GM19467 (cell line): ENCODE measurements at regions not wholly inside any gene's neighbourhood (a gene's known extent, or its start where the extent isn't known, plus 50 kb on each side); places are given as distances from the start of the nearest gene placed in this dataset.

Experiments
- ATAC-seq: cut with Tn5 transposase; IDR thresholded peaks from one replicate; pipeline ENCODE4 v1.9.1; 2021; ENCODE audit warnings: mild to moderate bottlenecking, moderate library complexity; ENCODE audit not compliant: unreplicated experiment

DNA sequence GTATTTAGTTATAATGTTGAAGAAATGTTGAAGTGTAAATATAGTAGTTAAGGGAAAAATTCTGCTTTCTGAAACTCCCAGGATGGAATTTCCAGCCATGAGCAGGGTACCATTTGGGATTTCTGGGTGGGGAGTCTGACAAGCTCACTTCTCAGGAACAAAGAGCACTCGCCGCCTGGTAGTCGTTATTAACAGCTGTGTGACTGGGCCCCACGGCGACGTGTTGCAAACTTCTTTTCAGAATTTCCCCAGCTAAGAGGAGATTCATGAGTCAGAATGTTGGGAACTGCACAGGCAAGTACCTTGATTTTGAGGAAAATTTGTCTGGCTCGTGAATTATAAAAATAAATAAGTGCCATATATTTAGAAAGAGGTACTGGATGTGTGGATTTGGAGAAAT lies 103.7 kb downstream of the LACC1 start:
- ATAC-seq = no peak

DNA sequence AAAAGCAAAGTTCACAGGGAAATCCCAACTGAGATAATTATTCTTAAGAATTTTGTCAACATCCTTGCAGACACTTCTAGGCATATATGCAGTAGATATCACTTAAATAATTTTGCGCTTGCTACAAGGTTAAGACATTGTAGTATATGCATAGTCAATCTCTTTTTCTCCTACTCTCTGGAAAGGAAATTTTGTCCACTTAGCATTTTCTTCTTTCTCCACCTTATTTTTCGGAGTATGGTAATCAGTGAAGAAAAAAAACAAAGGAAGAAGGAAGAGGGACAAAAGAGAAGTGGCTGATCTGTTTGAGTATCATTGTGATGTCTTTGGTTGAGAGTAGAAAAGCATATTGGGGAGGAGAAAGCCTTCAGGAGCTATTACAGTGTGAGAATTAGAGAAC lies 104.6 kb downstream of the LACC1 start:
- ATAC-seq = no peak

DNA sequence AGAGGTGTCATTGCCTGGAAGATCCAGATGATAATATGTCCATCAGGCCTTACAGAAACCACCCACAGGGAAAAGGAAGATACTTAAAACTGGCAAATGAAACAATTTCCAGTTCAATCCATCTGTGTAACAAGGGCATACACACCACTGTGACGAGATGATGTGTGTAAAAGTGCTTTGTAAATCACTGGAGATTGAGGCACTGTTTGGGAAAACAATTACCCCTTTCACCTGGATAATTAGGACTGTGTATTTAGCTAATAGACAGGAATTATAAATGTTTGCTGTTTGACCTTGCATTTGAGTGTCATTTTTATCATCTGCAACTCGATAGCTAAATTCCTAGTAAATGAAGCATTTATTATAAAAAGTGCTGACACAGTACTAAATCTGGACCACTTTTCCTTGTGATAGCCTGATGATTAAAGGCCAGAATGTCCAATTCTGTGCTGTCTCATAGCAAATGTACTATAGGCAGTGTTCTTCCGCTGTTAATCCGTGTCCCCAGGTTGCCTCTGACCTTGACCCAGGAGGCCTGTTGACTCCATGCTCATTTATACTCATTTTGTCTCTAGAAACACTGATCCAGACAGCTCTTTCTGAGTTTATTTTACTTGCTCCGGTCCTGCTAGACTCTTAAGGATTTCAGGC lies 105.8 kb downstream of the LACC1 start:
- no peak for ATAC-seq

DNA sequence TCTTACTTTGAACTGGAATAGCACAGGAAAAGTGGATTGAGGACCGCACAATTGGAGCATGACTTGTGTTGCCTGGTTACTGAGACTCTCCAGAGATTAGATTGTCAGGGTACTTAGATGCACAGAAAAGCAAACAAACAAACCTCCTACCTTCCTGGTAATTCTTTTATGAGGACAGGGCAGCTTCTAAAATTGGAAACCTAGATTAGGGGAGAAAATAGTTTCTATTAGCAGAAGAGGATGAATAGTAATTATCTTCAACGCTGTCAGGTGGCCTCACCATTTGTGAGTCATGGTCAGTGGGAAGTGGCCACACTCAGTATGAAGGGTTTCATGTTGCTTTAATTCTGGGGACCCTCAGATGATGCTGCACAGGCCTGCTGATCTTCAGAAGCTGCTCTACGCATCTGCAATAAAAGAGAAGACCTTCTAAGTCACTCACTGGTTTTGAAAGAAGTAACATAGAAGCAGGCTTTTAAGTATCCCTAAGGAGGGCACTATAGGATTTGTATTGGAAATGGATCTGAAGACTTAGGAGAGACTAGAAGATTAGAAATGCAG lies 106.8 kb downstream of the LACC1 start:
- ATAC-seq = no peak

DNA sequence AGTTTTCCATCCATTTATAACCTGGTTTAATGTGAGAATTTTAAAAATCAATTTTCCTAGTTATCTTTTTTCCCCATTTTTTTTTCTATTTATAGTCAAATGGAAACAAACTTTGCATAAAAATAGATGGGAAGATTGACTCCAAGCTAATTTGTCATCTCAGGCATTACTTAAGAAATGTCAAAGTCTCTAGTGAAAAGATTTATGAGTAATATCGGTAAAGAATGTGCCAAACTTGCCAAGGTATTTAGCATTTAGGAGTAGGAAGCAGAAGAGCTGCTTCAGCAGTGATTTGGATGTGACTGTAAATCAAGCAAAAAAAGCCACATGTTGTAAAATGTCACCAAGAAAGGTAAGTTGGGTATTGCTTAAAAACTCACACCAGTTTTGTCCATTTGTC lies 108.6 kb downstream of the LACC1 start:
- no peak for ATAC-seq

DNA sequence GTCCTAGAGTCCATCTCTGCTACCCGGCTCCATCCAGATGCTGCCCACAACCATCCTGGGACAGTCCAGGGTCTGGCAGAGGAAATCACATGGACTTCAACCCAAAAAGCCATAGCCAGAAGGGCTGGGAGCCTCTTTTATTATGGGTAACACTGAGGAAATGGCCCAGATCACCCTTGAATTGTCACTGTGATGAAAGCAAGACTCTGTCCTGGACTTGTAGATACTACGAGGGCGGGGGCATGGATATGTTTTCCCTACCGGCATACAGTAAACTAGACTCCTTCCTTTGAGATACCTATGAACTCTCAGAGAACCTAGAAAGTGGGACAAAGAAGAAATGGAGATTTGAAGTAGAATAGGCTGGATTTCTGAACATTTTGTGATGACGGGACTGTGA lies 110.3 kb downstream of the LACC1 start:
- no peak for ATAC-seq

DNA sequence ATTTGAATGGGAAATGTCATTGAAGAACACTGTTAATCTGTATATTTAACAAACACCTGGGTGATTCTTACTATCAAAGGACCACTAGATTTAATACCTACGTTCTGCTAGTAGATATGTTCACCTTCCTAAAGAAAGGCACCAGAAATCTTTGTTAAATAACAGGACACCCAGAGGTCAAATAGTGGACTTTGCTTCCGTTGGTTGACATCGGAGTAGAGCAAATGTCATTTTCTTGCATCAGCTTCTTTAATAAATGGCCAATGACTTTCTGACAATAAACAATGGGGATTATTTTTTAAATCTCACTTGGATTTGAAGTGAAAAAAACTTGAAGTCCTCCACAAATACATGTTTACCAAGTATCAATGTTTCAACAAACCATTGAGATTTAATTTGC lies 111.1 kb downstream of the LACC1 start:
- ATAC-seq = no peak

DNA sequence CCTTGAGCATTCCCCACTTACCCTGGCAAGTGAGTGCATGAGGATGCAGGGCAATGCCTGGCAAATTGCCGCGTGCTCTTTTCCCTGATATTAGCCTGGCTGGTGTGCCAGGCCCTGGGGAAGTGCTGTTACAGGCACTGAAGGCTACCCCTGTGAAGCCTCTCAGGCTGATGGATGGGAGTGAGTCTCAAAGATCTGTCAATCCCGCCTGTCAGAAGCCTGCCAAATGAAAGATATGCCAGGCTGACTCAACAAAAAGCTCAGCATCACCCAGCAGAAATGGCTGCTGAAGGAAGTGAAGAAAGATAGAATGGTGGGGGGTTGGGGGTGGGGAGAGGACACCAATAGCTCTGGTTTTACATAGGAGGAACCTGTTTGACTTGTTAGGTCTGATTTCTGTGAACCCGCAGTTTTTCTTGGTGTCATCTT lies 112.1 kb downstream of the LACC1 start:
- no peak for ATAC-seq

DNA sequence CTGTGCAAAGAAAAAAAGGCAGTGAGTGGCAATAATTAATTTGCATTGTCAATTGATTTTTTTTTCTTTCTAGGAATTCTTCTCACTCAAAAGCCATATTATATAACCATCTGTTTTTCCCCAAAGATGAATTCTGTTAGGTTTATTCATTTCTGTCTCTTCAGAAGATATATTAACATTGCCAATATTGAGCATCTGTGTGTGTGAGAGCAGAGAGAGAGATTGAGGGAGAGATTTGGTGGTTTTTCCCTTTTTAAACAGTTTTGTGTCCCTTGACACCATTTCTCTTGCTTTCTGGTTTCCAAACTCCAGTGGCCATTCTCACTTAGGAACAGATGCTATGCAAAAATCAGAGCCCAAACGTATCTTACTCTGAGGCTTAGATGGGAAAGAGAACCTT lies 112.5 kb downstream of the LACC1 start:
- no peak for ATAC-seq

DNA sequence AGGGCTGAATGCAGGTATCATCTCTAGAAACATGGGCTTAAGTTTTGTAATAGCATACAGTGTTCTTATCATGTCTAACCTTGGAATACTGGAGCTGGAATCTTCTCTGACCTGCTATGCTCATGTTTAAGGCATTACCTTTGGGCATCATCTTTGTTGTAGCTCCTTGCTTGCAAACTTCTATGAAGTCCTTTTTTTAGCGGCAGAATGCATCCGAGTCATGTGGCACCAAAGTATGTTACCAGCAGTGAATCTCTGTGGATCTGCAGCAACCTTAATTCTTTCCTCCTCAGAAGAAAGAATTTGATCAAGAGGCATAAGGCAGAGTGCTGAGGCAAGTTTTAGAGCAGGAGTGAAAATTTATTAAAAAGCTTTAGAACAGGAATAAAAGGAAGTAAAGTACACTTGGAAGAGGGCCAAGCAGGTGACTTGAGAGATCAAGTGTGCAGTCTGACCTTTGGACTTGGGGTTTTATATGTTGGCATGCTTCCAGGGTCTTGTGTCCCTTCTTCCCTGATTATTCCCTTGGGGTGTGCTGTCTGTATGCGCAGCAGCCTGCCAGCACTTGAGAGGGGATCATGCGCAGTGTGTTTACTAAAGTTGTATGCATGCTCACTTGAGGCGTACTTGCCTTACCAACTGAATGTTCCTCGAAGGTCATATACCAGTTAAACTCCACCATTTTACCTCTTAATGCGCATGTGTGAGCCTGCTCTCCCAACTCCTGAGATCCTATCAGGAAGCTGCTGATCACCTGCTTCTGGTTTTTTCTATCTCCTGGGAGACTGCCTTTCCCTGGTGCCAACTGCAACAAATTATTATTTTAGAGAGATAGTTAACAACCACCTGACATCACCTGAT lies 115.5 kb downstream of the LACC1 start:
- no peak for ATAC-seq

DNA sequence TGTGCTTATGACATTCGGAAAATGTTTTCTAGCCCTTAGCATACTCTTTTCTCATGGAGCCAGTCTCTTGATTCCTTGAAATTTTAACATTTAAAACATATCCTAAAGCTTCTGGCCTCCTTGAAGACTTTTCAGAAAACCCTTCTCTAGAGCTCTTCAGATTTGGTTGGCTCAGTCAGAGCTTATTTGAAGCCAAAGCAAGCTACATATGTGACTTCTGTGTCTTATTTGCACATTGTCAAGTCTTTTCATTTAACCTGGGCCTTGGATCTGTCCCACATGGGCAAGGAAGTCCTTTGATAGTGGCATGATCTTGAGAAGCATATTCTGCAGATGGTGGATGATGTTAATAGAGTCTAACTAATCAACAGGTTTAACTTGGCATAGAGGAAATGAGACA lies 116.5 kb downstream of the LACC1 start:
- ATAC-seq = no peak

DNA sequence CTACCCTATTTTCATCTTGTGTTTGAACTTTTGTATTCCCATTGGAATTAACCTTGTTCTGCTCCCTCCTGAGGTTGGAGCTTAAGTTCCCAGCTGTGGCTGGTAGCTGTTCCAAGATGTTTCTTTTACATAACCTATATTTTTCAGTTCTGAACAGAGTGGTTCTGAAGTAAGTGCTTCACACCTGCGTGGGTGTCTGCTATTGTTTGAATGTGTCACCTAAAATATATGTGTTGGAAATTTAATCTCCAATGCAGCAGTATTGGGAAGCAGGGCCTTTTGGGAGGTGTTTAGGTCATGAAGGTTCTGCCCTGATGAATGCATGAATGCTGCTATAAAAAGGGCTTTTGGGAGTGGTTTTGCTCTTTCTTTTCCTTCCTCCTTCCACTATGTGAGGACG lies 123.8 kb downstream of the LACC1 start:
- no peak for ATAC-seq

DNA sequence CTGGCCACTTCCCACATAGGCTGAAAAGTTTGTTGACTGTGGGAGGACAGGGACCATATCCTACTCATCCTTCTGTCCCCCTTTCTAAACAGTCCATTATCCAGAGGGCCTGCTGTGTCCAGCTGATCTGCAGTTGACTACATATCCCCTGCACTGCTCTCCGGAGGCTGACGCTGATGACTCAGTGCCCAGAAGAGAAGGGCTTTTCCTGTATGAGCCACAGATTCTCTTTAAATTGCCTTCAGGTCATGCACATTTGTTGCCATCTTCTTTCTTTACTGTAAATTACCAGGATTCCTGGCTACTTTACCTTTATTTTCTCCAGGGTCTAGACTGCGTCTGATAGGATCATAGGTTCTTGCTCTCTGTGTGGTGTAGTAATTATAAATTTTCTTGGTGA lies 125.2 kb downstream of the LACC1 start:
- no peak for ATAC-seq

DNA sequence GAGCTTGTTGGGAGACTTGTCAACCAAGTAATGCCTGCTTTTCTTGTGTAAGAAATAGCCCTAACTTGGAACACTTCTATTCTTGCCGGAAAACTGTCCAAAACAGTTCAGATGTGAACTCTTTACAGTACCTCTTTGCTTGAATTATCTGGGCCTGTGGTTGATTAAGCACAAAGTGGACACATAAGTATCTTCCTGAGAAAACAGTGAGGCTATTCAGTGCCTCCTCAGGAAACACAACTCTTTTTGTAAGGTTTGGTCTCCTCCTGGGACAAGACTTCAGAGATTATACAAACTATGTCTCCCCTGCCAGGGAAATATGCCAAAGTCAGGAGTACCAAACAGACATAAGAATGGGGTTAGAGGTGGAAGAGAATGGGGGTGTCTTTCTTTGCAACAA lies 127.7 kb downstream of the LACC1 start:
- ATAC-seq = no peak

DNA sequence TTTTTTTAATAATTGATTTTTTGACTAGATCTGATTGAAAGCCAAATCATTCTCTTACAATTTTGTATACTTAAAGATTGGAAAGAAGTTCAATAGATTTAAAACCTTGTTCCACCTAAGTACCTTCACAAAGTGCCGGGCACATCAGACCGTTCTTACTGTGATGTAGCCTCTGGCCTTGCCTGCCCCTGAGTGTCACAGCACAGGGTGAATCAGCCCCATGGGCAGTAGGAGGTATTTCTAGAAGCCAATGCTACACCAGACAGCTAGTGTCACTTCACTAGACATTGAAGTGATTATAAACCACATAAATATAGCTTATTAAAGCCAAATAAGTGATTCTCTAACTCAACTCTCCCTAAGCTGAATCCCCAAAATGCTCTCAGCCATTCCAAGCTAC lies 131.3 kb downstream of the LACC1 start:
- ATAC-seq = no peak

DNA sequence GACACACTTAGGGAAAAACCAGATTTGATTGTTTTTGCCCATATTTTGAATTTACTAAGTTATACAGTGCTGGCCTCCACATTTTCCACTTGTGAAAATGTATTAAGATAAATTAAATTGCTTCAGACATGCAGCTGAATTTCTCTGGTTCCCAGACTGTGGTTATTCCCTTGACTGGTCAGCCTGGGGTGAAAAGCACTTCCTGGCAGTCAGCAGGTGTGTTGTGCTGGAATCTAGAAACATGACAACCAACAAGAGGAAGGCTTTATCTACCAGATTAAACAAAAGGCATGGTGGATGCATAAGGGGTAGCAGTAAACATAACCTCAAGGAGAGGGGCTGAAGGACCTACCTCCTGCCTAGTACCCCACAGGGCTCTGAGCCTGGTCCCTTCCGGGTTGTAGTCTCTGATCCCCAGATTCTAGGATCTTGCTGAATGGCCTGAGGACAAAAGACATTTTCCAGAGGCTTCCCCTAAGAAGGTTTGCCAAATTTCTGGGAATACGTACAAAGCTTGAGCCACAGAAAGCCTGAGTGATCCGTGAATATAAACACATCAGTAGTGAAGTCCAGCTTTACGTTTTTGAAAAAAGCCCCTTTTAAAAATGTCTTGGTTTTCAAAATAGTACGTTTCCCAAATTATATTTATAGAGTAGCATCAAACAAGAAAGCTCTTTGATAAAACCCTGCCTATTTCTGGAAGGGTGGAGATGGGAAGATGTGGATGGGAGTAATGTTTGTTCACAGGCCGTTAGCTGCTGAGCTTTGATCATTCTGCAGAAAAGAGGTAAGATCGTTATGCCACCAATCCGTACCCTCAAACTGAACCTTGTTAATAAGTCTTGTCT lies 133.4 kb downstream of the LACC1 start:
- ATAC-seq = no peak

DNA sequence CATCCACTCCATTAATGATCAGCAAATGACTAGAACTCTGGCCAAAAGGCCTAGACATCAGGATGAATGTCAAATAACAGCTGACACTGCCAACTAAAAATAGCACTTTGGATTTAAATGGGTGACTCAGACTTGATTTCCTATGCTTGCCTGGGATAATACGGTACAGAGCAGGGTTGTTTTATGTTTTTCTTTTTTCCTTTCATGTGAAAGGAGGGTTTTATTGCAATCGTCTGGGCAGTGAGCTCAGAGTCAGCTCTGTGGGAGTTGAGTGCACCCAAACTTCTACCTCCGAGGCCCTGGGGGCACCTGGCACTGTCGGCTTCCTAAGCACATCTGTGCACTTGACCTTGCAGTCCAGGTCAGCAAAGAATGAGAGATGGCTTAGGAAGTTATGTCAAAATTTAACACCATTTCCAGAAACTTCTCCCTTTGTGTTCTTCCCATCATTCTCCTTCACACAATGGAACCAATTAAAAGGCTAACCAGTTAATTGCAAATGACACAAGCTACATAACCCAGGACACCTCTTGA lies 134.1 kb downstream of the LACC1 start:
- ATAC-seq = no peak

DNA sequence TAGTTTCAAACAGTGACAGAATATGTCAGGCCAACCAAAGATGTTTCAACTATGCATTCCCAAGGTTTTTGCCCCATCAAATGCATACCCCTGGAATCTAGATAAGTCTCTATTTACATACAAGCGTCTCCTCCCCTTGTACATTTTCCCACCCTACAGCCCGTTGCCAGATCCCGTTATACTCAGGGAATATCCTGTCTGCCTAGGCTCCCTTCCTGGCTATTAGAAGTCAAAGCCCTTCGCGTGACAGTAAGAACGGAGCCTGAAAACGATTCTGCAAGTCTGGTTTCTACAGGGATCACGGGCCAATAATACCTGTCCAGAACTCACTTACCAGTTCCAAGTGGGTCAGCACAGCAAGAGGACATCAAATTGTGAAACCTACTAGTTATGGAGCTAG lies 134.8 kb downstream of the LACC1 start:
- no peak for ATAC-seq

DNA sequence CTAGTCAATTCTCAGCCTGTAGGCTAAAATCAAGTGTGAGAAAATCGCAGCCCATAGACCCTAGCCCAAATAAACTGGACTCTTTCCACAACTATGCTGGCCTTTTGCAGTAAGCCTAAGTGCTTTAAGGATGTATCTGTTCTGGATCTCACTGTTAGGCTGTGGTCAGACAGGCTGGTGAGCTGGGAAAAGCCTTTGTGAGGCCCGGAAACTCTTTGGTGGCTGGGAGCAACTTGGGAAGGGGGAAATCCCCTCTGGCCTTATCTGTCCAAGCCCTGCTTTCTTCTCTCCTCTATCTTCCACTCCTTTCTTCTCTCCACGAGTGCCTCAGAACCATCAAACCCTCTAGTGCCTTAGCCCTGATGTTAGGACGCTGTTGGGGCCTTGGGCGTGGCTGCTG lies 135.4 kb downstream of the LACC1 start:
- ATAC-seq = no peak

DNA sequence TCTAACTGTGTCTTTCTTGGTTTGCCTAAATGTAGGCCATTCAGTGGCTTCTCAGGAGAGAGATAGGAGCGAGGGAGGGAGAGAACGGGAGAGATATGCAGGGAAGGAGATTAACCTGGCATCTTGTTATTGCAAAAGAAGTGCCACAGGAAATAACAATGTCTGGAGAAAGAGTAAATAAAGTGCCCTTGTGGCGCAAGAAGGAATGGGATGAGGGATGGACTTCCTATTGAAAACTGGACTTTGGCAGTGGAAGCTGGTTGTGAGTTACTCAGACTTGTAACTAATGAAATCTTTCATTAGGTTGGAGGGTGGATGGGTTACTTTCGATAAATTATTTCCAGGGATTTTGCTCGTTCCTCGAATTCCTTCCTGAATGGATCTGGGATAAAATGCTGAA lies 136.1 kb downstream of the LACC1 start:
- no peak for ATAC-seq

DNA sequence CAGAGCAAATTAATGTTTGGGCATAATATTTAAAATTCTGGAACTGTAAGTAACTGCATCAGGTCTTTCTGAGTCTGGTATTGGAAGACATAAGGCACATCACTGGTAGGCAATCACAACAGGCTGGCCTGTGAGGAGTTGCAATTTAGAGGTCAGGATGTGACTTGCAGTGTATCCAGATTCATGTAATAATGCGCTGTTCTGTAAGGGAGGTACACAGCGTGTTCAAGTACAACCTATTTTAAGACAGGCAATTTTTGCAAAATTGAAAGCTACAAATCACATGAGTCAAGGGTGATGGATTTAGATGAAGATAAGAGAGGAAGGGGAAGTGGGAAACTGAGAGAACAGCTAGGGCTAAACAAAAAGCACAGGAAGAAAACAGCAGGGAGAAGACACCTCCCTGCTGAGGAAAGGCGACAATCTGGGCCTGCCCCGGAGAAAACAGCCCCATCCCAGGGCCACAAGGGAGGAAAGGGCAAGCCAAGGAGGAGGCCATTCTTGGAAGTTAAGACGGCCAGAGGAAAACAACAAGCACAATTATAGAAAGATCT lies 138.1 kb downstream of the LACC1 start:
- no peak for ATAC-seq
